HFF-Myc (cell line): ENCODE measurements at regions not wholly inside any gene's neighbourhood (a gene's known extent, or its start where the extent isn't known, plus 50 kb on each side); places are given as distances from the start of the nearest gene placed in this dataset.

Experiments
- DNase-seq: peaks from one replicate; pipeline ENCODE4 v3.0.0-alpha.2; 2011; ENCODE audit warnings: low read depth; ENCODE audit errors: extremely low read depth
- H3K4me3 ChIP-seq: replicated peaks from 2 replicates; pipeline ENCODE4 v1.5.1; 2011; ENCODE audit warnings: low read depth, mild to moderate bottlenecking, control low read depth, low read length
- CTCF ChIP-seq: IDR thresholded peaks from 2 replicates; pipeline ENCODE4 v1.5.1; 2012; ENCODE audit warnings: mild to moderate bottlenecking, low read depth, low read length, control low read depth; ENCODE audit errors: missing control alignments

GRCh38 chr22:23377767-23378166 is 197.5 kb downstream of the BCR start:
- no peak for DNase-seq
- TF ChIP-seq CTCF = no peak
- H3K4me3 ChIP-seq = no peak overlapping the region

DNA sequence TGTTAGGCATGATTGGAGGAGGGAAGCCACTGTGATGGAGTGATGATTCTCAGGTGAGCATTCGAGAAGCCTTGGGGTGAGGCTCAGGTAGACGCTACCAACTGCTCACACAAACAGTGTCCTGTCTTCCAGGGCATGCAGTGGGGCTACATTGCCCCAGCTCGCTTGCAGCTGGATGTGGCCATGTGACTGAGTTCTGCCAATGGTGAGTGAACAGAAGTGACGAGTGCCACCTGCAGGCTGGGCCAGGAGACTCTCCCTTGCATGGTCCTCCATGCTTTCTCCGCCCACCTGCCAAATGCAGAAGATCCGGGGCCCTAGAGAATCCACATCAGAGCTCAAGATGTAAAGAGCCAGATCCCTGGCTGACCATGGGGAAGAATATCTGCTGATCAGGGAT is 195.9 kb downstream of the BCR start:
- H3K4me3 ChIP-seq = no peak overlapping the region
- peak; percentile 1 for DNase-seq
- peak; percentile 30 for TF ChIP-seq CTCF

GRCh38 chr22:23375031-23375827 is 194.9 kb downstream of the BCR start:
- H3K4me3 ChIP-seq = no peak overlapping the region
- no peak for DNase-seq
- no peak for TF ChIP-seq CTCF

DNA sequence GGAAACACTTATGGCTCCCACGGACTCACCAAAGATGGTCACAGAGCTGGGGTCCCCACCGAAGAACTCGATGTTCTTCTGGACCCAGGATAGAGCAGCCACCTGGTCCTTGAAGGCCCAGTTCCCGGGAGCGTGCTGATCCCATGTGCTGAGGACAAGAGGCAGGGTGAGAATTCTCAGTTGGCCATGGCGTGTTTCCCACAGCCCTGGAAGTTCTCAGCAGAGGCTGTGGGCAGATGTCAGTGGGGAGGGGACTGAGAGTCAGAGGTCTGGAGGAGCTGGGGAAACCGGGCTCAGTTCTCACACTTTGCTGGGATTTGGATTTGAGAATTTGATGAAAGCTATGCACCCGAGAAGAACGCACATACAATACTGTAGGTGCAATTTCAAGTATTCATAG is 193.3 kb downstream of the BCR start:
- no peak for DNase-seq
- no peak for TF ChIP-seq CTCF
- H3K4me3 ChIP-seq = no peak overlapping the region

- H3K4me3 ChIP-seq = no peak overlapping the region
- no peak for TF ChIP-seq CTCF
- no peak for DNase-seq
These were observed 189.9 kb downstream of the BCR start for GRCh38 chr22:23370251-23370650.

DNA sequence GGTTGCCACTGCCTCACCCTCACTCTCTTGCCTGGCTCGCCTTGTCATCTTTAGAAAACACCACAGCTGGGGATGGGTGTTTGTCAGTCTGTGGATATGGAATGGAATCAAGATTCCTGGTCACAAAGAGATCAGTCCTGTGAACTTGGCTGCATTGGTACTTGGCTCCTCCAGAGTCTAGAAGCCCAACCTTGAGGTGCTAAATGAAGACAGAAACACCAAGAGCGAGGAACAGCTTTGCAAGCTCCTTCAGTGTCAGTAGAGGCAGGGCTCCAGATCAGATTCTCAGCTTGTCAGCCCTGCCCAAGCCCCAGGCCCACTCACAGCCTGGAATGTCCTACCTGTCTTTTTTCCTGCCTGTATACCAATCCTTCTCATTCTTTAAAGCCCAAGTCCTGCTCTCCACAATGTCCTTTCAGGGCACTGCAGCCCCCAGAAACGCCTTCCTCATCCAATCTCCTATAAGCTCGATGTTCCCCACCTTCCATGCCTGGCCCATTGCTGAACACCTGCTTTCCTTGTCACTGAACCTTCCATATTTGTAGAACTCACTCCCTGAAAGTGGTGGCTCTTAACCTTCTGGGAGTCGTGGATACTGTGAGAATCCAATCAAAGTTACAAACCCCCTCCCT is 188.9 kb downstream of the BCR start:
- H3K4me3 ChIP-seq = no peak overlapping the region
- no peak for DNase-seq
- no peak for TF ChIP-seq CTCF
